ENCODE measurements at regions not wholly inside any gene's neighbourhood (a gene's known extent, or its start where the extent isn't known, plus 50 kb on each side); places are given as distances from the start of the nearest gene placed in this dataset.

DNA sequence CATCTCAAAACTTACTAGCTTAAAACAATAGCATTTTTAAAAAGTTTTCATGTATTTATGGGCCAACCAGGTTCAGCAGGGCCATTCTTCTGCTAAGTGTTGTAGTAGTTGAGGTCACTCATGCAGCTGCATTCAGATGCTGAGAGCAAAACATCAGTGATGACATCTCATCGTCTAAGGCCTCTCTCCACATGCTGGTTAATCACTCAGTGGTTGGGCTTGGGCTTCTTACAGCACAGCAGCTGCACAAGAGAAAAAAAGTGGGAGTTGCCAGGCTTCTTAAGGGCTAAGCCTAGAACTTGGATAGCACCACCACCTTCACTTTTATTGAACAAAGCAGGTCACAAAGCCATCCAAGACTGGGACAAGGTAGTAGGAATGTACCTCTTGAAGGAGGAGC lies 190.3 kb downstream of the IRS1 start:
- no peak for DNase-seq (ENCODE audit: low spot score)
- H3K9me3 Mint-ChIP-seq (ENCODE audit: unreplicated experiment): no peaks in the 10 kb centered on the region
- H3K4me3 Mint-ChIP-seq (ENCODE audit: unreplicated experiment): no peak overlapping the region
- H3K36me3 Mint-ChIP-seq (ENCODE audit: low read depth, unreplicated experiment): no peaks in the 10 kb centered on the region
- TF ChIP-seq, protein P1, sequence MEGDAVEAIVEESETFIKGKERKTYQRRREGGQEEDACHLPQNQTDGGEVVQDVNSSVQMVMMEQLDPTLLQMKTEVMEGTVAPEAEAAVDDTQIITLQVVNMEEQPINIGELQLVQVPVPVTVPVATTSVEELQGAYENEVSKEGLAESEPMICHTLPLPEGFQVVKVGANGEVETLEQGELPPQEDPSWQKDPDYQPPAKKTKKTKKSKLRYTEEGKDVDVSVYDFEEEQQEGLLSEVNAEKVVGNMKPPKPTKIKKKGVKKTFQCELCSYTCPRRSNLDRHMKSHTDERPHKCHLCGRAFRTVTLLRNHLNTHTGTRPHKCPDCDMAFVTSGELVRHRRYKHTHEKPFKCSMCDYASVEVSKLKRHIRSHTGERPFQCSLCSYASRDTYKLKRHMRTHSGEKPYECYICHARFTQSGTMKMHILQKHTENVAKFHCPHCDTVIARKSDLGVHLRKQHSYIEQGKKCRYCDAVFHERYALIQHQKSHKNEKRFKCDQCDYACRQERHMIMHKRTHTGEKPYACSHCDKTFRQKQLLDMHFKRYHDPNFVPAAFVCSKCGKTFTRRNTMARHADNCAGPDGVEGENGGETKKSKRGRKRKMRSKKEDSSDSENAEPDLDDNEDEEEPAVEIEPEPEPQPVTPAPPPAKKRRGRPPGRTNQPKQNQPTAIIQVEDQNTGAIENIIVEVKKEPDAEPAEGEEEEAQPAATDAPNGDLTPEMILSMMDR (IDR thresholded peaks at IDR 0.05; ENCODE audit: unreplicated experiment): no peak
- peaks cover 3% of the 10 kb centered on the region for H3K27me3 Mint-ChIP-seq (ENCODE audit: unreplicated experiment)
- H3K27ac Mint-ChIP-seq (ENCODE audit: unreplicated experiment): no peak overlapping the region
- H3K4me1 Mint-ChIP-seq (ENCODE audit: unreplicated experiment): peaks cover 7% of the 10 kb centered on the region

DNA sequence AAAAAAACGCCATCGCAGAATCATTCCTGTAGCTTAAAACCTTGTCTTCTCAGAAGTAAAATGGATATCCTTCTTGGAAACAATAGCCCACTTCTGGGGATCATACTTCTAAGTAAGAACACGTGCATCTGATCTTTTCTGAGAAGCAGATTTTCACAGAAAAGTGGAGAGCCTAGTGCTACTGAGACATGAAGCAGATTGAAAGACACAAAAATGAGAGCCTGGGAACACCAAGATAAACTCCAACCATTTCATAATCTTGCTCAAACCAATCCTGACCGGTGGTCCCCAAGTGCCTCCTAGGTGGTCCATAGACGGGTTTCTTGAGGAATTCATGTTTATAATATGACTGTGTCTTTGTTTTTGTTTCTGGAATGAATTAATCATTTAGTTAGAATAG lies 191.2 kb downstream of the IRS1 start:
- no peak for DNase-seq (ENCODE audit: low spot score)
- TF ChIP-seq, protein P1 (IDR thresholded peaks at IDR 0.05; ENCODE audit: unreplicated experiment): no peak
- H3K36me3 Mint-ChIP-seq (ENCODE audit: low read depth, unreplicated experiment): no peaks in the 10 kb centered on the region
- H3K4me1 Mint-ChIP-seq (ENCODE audit: unreplicated experiment): peaks cover 7% of the 10 kb centered on the region
- H3K27me3 Mint-ChIP-seq (ENCODE audit: unreplicated experiment): peaks cover 3% of the 10 kb centered on the region
- H3K27ac Mint-ChIP-seq (ENCODE audit: unreplicated experiment): no peak overlapping the region
- H3K9me3 Mint-ChIP-seq (ENCODE audit: unreplicated experiment): no peaks in the 10 kb centered on the region
- no peak overlapping the region for H3K4me3 Mint-ChIP-seq (ENCODE audit: unreplicated experiment)

DNA sequence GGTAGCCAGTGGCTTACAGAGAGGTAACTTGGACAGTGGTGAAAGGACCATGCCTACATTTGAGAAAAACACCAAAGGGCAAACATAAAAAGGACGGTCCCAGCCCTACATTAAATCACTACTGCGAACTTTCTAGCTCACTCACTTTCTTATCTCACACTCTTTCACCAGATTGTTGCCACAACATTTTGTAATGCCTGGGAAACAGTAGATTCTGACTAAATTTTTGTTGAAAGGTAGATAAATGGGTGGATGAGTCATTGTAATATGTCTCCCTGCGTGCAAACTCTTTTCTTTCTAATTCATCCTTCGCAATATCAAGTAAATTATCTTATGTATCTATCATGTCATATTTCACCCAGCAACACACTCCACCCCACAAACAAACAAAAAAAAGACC lies 192.2 kb downstream of the IRS1 start:
- H3K36me3 Mint-ChIP-seq (ENCODE audit: low read depth, unreplicated experiment): no peaks in the 10 kb centered on the region
- H3K27ac Mint-ChIP-seq (ENCODE audit: unreplicated experiment): no peak overlapping the region
- no peak overlapping the region for H3K4me3 Mint-ChIP-seq (ENCODE audit: unreplicated experiment)
- no peak for DNase-seq (ENCODE audit: low spot score)
- no peaks in the 10 kb centered on the region for H3K9me3 Mint-ChIP-seq (ENCODE audit: unreplicated experiment)
- peaks cover 3% of the 10 kb centered on the region for H3K27me3 Mint-ChIP-seq (ENCODE audit: unreplicated experiment)
- TF ChIP-seq, protein P1 (IDR thresholded peaks at IDR 0.05; ENCODE audit: unreplicated experiment): no peak
- H3K4me1 Mint-ChIP-seq (ENCODE audit: unreplicated experiment): peaks cover 7% of the 10 kb centered on the region

DNA sequence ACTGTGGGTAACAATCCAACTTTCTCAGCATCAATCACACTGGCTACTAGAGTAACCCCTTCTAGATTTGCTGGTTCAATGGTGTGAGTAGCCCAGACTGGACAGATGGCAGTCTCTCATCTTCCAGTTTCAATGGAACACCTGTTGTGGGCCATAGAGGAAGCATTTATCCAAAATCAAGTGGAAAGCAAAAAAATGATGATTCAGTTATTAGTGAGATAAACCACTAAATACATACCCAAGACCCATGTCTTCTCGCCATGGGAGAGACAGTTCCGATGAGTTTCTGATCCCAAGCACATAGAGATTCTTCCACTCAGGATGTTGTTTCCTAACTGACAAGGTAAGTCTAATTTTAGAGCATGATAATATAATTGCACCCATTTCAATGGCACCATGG lies 194.0 kb downstream of the IRS1 start:
- TF ChIP-seq, protein P1 (IDR thresholded peaks at IDR 0.05; ENCODE audit: unreplicated experiment): no peak
- H3K27me3 Mint-ChIP-seq (ENCODE audit: unreplicated experiment): peaks cover 3% of the 10 kb centered on the region
- no peak for DNase-seq (ENCODE audit: low spot score)
- no peak overlapping the region for H3K4me3 Mint-ChIP-seq (ENCODE audit: unreplicated experiment)
- no peaks in the 10 kb centered on the region for H3K36me3 Mint-ChIP-seq (ENCODE audit: low read depth, unreplicated experiment)
- H3K9me3 Mint-ChIP-seq (ENCODE audit: unreplicated experiment): no peaks in the 10 kb centered on the region
- no peak overlapping the region for H3K27ac Mint-ChIP-seq (ENCODE audit: unreplicated experiment)
- H3K4me1 Mint-ChIP-seq (ENCODE audit: unreplicated experiment): peaks cover 10% of the 10 kb centered on the region

DNA sequence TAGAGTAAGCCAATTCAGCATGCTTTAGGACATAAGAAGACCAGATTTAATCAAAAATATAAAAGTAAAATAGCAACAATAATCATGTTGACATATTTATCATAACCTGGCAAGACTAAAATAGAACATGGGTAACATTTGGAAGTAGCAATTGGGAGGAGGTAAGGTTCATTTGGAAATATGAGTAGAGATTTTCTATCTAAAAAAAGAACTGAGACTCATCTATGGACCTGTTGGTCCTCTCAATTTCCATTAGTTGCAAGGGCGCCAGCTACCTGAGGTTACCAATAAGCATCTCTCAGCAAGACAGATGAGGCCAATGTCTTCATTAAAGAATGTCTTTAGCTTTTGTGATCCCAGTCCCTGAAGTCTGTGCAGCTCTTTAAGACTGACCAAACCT lies 196.0 kb downstream of the IRS1 start:
- Mint-ChIP-seq H3K27me3 (ENCODE audit: unreplicated experiment) (peaks cover 3% of the 10 kb centered on the region), H3K4me3 (ENCODE audit: unreplicated experiment) (no peak overlapping the region), H3K4me1 (ENCODE audit: unreplicated experiment) (peaks cover 18% of the 10 kb centered on the region), H3K27ac (ENCODE audit: unreplicated experiment) (no peak overlapping the region), H3K9me3 (ENCODE audit: unreplicated experiment) (no peaks in the 10 kb centered on the region), H3K36me3 (ENCODE audit: low read depth, unreplicated experiment) (no peaks in the 10 kb centered on the region)
- DNase-seq (ENCODE audit: low spot score): no peak
- TF ChIP-seq, protein P1 (IDR thresholded peaks at IDR 0.05; ENCODE audit: unreplicated experiment): no peak

Data from endothelial cell (in vitro differentiated cells).